Hematopoietic multipotent progenitor cell treated with erythropoietin and hydrocortisone succinate and interleukin-3 and kit ligand, for 8 days (in vitro differentiated cells): ENCODE measurements at regions not wholly inside any gene's neighbourhood (a gene's known extent, or its start where the extent isn't known, plus 50 kb on each side); places are given as distances from the start of the nearest gene placed in this dataset.
A peak's percentile ranks its signal among the peaks of the same experiment; 100 is the strongest.

ENCODE experiments used
- DNase-seq: peaks from one replicate; pipeline ENCODE4 v3.0.0-alpha.2; 2015

GRCh38 chr15:39131609-39132008, 449.3 kb upstream of the THBS1 start:
- no peak for DNase-seq

- DNase-seq, result no peak
Observed at GRCh38 chr15:39132070-39132469, 448.8 kb upstream of the THBS1 start.

- peak; percentile 6 for DNase-seq
Observed at GRCh38 chr15:39132954-39133600, 447.8 kb upstream of the THBS1 start.

GRCh38 chr15:39134282-39134681, 446.6 kb upstream of the THBS1 start:
- no peak for DNase-seq

GRCh38 chr15:39135989-39136388, 444.9 kb upstream of the THBS1 start:
- no peak for DNase-seq

GRCh38 chr15:39139431-39140059, 441.3 kb upstream of the THBS1 start:
- no peak for DNase-seq

- peak; percentile 94 for DNase-seq
Observed at GRCh38 chr15:39140060-39140604, 440.7 kb upstream of the THBS1 start.

- no peak for DNase-seq
Observed at GRCh38 chr15:39142500-39142899, 438.4 kb upstream of the THBS1 start.

- DNase-seq, result no peak
Observed at GRCh38 chr15:39143479-39143878, 437.4 kb upstream of the THBS1 start.

- DNase-seq, result no peak
Observed at GRCh38 chr15:39144051-39144450, 436.8 kb upstream of the THBS1 start.

GRCh38 chr15:39144613-39145499, 436.0 kb upstream of the THBS1 start:
- DNase-seq, result no peak

GRCh38 chr15:39145854-39146625, 434.8 kb upstream of the THBS1 start:
- DNase-seq, result no peak

- no peak for DNase-seq
Observed at GRCh38 chr15:39149636-39150150, 431.2 kb upstream of the THBS1 start.

GRCh38 chr15:39151545-39151944, 429.3 kb upstream of the THBS1 start:
- DNase-seq, result no peak

GRCh38 chr15:39153058-39153714, 427.7 kb upstream of the THBS1 start:
- no peak for DNase-seq

- DNase-seq, result no peak
Observed at GRCh38 chr15:39153716-39154115, 427.2 kb upstream of the THBS1 start.

- DNase-seq, result no peak
Observed at GRCh38 chr15:39154227-39154638, 426.6 kb upstream of the THBS1 start.

- DNase-seq, result no peak
Observed at GRCh38 chr15:39154776-39155175, 426.1 kb upstream of the THBS1 start.

- no peak for DNase-seq
Observed at GRCh38 chr15:39156166-39156565, 424.7 kb upstream of the THBS1 start.

- no peak for DNase-seq
Observed at GRCh38 chr15:39156646-39157250, 424.1 kb upstream of the THBS1 start.

- no peak for DNase-seq
Observed at GRCh38 chr15:39157882-39158281, 423.0 kb upstream of the THBS1 start.

- DNase-seq, result no peak
Observed at GRCh38 chr15:39159833-39160232, 421.0 kb upstream of the THBS1 start.
